ENCODE measurements at regions not wholly inside any gene's neighbourhood (a gene's known extent, or its start where the extent isn't known, plus 50 kb on each side); places are given as distances from the start of the nearest gene placed in this dataset.

DNA sequence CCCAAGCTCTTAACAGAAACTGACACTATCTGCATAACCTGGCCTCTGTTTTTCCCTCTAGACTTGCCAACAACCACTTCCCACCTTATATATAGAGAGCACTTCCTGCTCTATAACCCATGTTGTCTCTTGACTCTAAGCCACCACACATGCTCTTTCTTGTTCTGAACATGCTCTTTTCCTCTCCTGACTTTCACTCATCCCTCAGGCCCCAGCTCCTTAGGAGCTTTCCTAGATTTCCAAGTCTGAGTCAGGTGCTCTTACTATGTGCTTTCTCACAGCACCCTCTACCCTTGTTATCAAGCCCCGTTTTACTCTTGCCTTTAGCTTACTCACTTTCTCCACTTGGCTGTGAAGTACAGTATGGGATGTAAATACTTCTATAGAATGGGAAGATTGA, 143.9 kb upstream of the EYA4 start:
- TF ChIP-seq EZH2 (IDR thresholded peaks at IDR 0.05; ENCODE audit: low read length, unreplicated experiment) = no peak
- no peak for TF ChIP-seq CTCF (conservative IDR thresholded peaks at IDR 0.05; ENCODE audit: low read depth, low read length)
- no peak for TF ChIP-seq EZH2phosphoT487 (IDR thresholded peaks at IDR 0.05; ENCODE audit: borderline replicate concordance, low read length)
